ENCODE measurements at regions not wholly inside any gene's neighbourhood (a gene's known extent, or its start where the extent isn't known, plus 50 kb on each side); places are given as distances from the start of the nearest gene placed in this dataset.

DNA sequence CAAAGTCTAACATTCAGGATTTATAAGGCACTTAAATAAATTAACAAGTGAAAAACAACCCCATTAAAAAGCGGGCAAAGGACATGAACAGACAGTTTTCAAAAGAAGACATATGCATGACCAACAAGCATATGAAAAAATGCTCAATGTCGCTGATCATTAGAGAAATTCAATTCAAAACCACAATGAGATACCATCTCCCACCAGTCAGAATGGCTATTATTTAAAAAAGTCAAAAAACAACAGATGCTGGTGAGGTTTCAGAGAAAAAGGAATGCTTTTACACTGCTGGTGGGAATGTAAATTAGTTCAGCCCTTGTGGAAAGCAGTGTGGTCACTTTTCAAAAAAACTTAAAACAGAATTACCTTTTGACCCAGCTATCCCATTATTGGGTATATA is 60.7 kb upstream of the BDKRB2 start:
- DNase-seq = no peak

DNA sequence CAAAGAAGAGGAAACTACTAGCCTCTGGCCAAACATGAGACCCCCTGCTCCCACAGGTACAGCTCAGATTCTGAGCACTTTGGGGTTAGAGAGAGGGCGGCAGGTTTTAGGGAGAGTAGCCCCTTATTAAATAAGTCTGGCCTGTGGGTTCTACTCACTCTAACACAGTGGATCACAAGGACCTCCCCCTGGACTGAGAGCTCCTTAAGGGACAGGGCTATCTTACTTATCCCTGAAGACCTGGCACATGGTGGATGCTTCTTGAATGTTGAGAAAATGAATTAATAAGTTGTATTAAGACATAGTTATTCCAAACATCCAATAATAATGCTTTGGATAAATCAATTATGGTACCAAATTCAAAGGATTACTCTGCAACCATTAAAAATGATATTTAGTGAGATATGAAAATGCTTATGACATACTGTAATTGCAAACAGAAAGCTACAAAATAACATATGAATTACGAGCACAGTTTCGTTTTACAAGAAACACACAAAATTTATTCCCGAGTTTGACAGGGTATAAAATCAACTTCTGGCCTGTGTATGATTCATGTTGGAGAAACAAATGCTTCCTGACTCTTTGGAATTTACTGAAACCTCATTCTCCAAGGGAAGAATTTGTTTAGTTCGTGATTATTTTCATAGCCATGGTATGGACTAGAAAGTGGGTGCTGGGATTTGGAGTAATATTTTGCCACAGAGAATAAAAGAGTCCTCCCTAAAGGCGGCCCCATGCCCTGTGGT is 59.3 kb upstream of the BDKRB2 start:
- DNase-seq = no peak

DNA sequence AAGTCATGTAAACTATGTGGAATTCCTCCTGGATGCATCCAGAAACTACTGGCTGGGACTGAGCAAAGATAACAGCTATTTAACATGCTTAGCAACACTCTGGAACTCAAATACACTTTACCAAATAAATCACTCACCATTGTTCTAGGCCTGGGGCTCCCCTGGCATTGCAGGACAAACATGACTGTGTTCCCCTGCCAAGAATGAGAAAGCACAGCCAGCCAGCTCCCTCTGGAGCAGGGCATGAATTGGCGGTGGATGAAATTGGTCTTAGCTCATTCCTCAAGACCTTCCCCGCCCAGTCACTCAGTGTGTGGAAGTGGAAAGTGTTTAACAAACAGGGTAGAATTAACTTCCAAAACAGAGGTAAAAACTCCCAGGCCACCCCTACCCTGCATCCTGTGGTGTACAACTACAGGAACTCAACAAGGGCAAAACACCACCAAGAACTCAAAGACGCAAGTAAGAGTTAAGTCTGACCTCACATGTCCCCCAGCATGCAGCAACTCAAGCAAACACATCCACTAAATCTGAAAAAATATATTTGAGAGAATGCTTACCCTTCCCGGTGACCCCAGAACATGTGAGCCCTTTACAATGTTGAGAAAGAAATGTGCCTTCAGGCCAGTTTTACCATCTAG is 58.4 kb upstream of the BDKRB2 start:
- DNase-seq = peak; percentile 73

DNA sequence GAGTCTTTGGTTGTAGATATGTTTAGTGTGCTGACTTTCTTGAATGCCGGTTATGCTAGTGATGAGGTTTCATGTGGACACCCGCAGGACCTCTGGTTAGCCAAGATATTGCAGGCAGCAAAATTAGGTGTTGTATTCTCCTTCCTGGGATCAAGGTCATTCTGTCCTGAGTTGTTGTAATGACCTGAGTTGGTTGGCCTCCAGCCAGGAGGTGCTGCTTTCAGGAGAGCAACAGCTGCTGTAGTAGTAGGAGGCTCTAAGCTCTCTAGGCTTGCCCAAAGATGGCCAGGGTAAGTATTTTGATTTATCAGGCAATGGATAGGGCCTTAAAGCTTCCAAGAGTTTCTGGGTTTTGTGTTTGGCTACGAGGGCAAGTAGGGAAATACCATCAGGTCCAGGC is 56.0 kb upstream of the BDKRB2 start:
- no peak for DNase-seq

GRCh38 chr14:96149131-96149530 is 55.5 kb upstream of the BDKRB2 start:
- DNase-seq = no peak

DNA sequence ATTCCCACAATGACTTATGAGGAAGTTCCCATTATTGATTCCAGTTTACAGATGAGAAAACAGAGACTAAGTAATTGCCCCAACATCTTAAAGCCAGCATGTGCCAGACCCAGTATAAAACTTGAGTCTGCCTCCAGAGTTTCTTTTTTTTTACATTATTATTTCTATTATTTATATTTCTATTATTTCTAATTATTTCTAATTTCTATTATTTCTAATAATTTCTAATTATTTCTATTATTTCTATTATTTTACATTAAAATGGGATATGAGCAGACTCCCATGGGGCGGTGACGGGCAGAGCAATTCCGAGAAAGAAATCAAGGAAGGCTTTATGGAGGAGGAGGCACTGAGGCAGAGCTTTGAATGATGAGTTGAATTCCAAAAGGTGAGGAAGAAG is 54.4 kb upstream of the BDKRB2 start:
- DNase-seq = no peak

DNA sequence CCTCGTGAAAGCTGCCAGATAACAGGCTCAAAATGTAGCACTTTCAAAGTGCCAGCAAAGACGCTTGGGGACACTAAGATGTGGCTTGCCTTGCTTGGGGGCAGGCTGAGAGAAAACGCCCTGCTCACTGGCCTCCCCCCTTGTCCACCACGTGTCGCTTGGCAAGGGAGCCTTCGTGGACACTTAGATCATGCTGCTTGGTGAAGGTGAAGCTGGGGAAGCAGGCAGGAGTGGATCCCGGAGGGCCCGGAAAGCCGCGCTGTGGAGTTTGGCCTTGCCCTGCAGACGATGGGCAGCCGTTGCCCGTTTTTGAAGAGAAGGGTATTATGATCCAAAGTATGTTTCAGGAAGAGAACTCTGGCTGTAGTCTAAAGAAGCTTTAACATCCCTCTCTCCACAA is 53.4 kb upstream of the BDKRB2 start:
- DNase-seq = no peak

GRCh38 chr14:96153003-96153402 is 51.6 kb upstream of the BDKRB2 start:
- DNase-seq = no peak
